D721Med (cell line): ENCODE measurements at regions not wholly inside any gene's neighbourhood (a gene's known extent, or its start where the extent isn't known, plus 50 kb on each side); places are given as distances from the start of the nearest gene placed in this dataset.
A peak's percentile ranks its signal among the peaks of the same experiment; 100 is the strongest.

Experiments
- DNase-seq: peaks from one replicate; pipeline ENCODE4 v3.0.0; 2011; ENCODE audit warnings: low spot score; ENCODE audit not compliant: insufficient read length
- FAIRE-seq: peaks from 2 replicates; lab custom pipeline; 2011; peaks lifted over from hg19 to GRCh38; lab: Jason Lieb, UNC
- TF ChIP-seq, protein P1 (sequence below): IDR thresholded peaks from 2 replicates; pipeline ENCODE4 v1.5.1; 2012; ENCODE audit warnings: mild to moderate bottlenecking, control low read depth; ENCODE audit not compliant: insufficient read depth; ENCODE audit errors: missing control alignments

DNA sequence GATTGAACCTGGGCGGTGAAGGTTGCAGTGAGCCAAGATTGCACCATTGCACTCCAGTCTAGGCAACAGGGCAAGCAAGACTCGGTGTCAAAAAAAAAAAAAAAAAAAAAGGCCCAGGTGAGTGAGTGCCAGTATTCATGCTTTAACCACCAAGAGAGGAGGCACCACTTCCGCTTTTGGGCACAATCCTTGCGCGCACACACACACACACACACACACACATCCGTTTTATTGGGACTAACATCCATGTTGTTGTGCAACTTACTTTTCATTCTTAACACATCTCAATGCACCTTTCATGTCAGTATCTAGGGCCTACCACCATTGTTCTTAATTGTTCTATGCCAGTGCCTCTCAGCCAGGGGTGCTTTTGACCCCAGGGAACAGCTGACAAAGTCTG is 263.0 kb downstream of the CDC5L start:
- DNase-seq (no peak), FAIRE-seq (no peak)

DNA sequence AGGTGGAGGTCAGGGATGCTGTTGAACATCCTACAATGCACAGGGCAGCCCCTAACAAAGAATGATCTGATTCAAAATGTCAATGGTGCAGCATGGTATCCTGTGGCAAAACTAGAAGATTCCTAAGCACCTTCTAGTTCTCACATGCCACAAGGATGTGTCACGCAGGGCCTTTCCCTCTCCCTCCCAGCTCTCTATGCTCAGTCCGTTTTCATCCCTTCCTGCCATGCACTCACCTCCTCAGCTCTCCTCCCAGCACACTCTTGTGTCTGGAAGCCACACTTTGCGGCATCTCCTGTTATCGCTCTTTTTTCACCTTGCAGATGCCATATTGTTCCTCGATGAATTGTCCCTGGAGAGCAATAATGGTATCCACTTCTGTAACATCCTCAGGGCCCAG is 263.4 kb downstream of the CDC5L start:
- TF ChIP-seq, protein P1, sequence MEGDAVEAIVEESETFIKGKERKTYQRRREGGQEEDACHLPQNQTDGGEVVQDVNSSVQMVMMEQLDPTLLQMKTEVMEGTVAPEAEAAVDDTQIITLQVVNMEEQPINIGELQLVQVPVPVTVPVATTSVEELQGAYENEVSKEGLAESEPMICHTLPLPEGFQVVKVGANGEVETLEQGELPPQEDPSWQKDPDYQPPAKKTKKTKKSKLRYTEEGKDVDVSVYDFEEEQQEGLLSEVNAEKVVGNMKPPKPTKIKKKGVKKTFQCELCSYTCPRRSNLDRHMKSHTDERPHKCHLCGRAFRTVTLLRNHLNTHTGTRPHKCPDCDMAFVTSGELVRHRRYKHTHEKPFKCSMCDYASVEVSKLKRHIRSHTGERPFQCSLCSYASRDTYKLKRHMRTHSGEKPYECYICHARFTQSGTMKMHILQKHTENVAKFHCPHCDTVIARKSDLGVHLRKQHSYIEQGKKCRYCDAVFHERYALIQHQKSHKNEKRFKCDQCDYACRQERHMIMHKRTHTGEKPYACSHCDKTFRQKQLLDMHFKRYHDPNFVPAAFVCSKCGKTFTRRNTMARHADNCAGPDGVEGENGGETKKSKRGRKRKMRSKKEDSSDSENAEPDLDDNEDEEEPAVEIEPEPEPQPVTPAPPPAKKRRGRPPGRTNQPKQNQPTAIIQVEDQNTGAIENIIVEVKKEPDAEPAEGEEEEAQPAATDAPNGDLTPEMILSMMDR, result no peak
- FAIRE-seq (no peak), DNase-seq (no peak)

More for the DNA sequence above, 263.0 kb downstream of the CDC5L start:
- TF ChIP-seq, protein P1, result no peak

DNA sequence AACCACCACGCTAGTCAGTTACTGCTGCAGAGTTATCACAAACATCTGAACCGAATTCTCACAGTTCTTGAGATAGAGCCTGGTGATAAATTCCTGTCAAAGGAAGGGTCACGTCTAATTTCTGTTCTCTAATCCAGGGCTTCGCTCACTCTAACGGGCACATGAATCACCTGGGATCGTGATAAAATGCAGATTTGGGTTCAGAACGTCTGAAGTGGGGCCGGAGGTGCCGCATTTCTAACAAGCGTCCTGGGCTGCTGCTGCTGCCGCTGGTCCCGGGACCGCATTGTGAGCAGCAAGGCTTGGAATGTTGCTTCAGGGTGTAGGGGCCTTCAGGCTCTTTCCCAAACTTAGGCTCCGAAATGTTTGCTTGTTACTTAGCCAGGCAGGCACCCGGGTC is 264.1 kb downstream of the CDC5L start:
- FAIRE-seq (no peak), DNase-seq (no peak)
- TF ChIP-seq, protein P1, result no peak

DNA sequence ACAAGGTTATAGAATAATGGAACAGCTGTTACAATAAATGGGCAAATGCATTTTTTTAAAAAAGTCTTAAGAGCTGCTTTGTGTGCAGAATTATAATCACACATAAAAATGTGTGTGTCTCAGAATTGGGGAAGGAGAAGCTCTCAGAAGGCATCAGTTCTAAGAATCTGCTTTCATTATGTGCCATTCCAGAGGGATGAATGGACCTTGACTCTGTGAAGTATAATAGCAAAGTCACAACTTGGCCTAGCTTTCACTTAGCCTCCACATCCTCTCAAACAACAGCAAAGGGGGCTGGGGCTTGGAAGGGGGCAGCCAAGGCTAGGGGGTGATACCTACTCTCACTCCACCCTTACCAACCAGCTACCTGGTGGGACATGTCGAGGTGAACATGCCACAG is 265.0 kb downstream of the CDC5L start:
- FAIRE-seq, result no peak
- no peak for DNase-seq
- TF ChIP-seq, protein P1, result no peak

DNA sequence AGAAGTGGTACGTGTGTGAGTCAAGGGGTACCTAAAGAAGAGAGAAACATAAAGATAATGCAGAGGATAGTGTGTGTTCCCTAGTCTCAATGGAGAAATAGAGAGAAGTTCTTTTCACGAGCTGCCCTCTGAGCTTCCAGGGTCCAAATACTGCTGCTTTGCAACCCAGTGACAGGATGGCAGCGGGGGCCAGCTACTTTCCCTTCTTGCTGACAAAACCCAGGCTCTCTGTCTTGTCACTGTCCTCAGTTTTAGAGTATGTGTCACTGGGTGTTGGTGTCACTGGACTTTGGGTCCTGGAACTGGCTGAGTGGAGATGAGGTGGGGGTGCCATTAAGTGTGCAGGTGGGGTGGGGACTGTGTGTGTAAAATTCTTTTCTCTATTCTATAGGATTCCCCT is 265.6 kb downstream of the CDC5L start:
- no peak for FAIRE-seq
- TF ChIP-seq, protein P1, result no peak
- DNase-seq, result no peak

DNA sequence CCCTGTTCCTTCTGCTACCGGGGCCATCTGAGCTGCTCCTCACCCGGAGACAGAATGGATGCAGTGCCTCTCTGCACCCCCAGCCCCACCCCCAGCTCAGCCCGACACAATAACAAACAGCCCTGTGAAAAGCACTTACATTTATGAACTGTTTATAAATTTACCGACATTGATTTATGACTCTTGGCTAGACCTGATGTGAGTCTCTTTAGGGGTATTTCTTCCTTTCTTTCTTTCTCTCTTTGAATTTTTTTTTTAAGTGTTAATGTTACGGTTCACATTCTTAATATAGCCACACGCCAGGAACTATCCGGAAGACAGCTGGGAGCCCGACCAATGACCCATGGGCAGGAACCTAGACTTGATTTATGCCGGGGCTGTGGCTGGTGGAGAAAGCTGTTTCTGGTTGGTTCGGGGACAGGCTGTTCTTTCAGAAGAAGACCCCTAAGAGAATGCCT is 266.3 kb downstream of the CDC5L start:
- DNase-seq, result no peak
- FAIRE-seq, result no peak
- TF ChIP-seq, protein P1, result no peak

DNA sequence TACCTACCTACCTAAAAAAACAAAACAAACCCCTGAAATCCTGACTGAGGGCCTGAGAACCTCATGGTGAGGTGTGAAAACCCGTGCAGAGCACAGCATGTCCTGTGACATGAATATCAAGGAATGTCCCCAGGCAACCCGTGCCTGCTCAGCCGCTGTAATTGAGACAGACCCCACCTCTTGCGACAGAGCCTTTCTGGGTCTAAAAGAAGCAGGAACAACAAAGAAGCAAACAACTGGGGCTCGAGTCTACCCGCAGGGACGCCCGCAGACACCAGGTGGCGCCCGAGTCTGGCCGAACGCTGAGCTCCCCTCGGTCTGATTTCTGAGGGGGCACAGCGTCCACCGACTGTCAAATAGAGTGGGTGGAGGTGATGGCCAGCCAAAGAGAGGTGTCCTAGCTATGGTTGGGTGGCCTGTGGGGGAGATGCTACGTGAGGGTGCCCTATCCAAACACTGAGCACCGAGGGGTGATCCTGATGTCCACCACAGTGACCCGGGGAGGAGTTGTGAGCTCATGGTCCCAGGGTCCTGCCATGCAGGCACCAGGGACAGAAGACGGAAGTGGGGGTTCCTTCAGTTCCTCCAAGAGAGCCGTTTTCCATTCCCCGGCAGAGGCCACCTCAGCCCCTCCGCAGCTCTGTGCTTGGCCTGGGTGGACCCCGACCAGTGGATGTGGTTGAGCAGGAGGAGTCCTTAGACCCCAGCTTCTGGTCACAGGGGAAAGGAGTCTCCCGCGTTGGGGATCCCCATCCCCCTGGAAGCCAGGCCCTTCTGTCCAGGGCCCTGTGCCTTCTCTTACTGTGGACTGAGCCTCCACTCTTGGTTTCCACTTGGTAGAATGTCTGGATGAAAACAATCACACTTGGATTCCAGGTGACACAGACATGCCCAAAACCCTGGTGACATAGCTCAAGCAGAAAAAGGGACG is 268.2 kb downstream of the CDC5L start:
- no peak for FAIRE-seq
- TF ChIP-seq, protein P1, result peak; percentile 84
- peak; percentile 68 for DNase-seq
